Right lobe of liver (tissue), 4 donors: ENCODE measurements at regions not wholly inside any gene's neighbourhood (a gene's known extent, or its start where the extent isn't known, plus 50 kb on each side); places are given as distances from the start of the nearest gene placed in this dataset.

ENCODE experiments used
- CTCF ChIP-seq, 4 donors: fragments of 200-600 bp in 3 of 4; fragments of 450-650 bp in 1 of 4; IDR thresholded peaks; one replicate each; pipeline versions ENCODE4 v1.5.1 to v1.8.0; 2016 to 2022; ENCODE audit warnings: antibody characterized with exemption in 4 of 4, mild to moderate bottlenecking in 2 of 4
- POLR2A ChIP-seq: fragments of 450-650 bp; IDR thresholded peaks from one replicate; pipeline ENCODE4 v1.6.1; 2017; ENCODE audit warnings: antibody characterized with exemption, mild to moderate bottlenecking
- donor health status: DM: no; HTN: no; CAD: no.
- donor health status: DM: no; HTN: no; CAD: no.
- donor health status: DM: no; HTN: yes; CAD: no.

- TF ChIP-seq CTCF (IDR thresholded peaks at IDR 0.05) (no peak), POLR2A (no peak)
Measured at GRCh38 chr12:42834062-42834461, 244.5 kb upstream of the PRICKLE1 start.
